Natural killer cell treated with Interleukin-12 subunit alpha and Interleukin-12 subunit beta and Interleukin-15 and Interleukin-18, amount 100 ng/mL, for 72 hours (primary cell): ENCODE measurements at regions not wholly inside any gene's neighbourhood (a gene's known extent, or its start where the extent isn't known, plus 50 kb on each side); places are given as distances from the start of the nearest gene placed in this dataset.
A peak's percentile ranks its signal among the peaks of the same experiment; 100 is the strongest.
"Not testable (repeated sequence)": the region's sequence is repeated elsewhere in the genome, so short reads cannot be mapped to it uniquely, and the experiment has no call there.

Experiments used
- ATAC-seq, 2 donors: fragments of 150-1000 bp; cut with Tn5 transposase in 1 of 2; sonication (Bioruptor Pico), chemical (Tn5 transposase) in 1 of 2; 2 replicates each; pipeline ENCODE4 v1.10.0; 2021
- DNase-seq: peaks from one replicate; pipeline ENCODE4 v3.0.0; 2022; ENCODE audit warnings: low spot score
- H3K27ac Mint-ChIP-seq, 2 donors: 1 replicate in 1 of 2; 2 replicates in 1 of 2; pipeline ENCODE4 v1.8.0; 2022; ENCODE audit warnings: mixed read lengths in 2 of 2, mild to moderate bottlenecking in 1 of 2, moderate library complexity in 1 of 2
- H3K27me3 Mint-ChIP-seq, 2 donors: 1 replicate in 1 of 2; 2 replicates in 1 of 2; pipeline ENCODE4 v1.8.0; 2022; ENCODE audit warnings: mixed read lengths in 2 of 2
- H3K36me3 Mint-ChIP-seq: one replicate; pipeline ENCODE4 v1.8.0; 2022; ENCODE audit warnings: mixed read lengths
- H3K4me1 Mint-ChIP-seq, 2 donors: 1 replicate in 1 of 2; 2 replicates in 1 of 2; pipeline ENCODE4 v1.8.0; 2022; ENCODE audit warnings: low read depth in 2 of 2, mixed read lengths in 2 of 2, mild to moderate bottlenecking in 1 of 2
- H3K4me3 Mint-ChIP-seq: one replicate; pipeline ENCODE4 v1.8.0; 2022; ENCODE audit warnings: mixed read lengths
- H3K9me3 Mint-ChIP-seq: 2 replicates; pipeline ENCODE4 v1.8.0; 2022; ENCODE audit warnings: mixed read lengths

- Mint-ChIP-seq H3K36me3 (no peaks in the 10 kb centered on the region), H3K27me3 (no peaks in the 10 kb centered on the region), H3K4me1 (peaks cover 15 to 19% of the 10 kb centered on the region in 2 donors), H3K27ac (no peak overlapping the region), H3K4me3 (no peak overlapping the region), H3K9me3 (no peaks in the 10 kb centered on the region)
- ATAC-seq (peak in 1 of 2 donors; percentile 18), DNase-seq (no peak)
Observed at GRCh38 chr21:36207577-36208320, 51.1 kb downstream of the DOP1B start.

DNA sequence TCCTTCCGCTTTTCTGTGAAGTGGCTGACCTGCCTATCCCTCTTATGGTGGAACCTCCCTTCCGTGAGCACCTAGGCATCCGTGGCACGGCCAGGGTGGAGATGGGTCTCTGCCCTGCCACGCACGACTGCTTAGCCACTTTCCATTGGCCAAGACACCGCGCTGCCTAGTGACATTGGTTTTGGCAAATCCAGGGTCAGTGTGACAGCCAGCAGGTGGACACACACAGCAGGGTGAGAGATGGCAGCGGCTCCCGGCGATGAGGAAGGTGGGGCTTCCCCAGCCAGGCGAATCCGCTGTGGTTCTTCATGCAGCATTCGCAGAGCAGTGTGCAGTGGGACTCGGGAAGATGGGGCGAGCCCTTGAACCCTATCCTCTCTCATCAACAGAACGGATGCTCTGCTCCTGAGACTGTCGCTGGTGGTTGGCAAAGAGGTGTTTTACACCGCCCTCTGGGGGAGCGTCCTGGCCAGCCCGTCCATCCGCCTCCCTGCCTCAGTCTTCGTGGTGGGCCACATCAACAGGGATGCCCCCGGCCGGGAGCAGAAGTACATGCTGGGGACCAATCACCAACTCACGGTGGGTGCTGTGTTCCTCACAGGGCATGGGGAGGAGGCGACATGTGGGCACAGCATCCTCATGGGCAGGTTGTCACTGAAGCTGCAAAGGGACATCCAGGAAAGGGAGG lies 51.8 kb downstream of the DOP1B start:
- Mint-ChIP-seq H3K4me3 (no peak overlapping the region), H3K36me3 (no peaks in the 10 kb centered on the region), H3K27me3 (no peaks in the 10 kb centered on the region), H3K4me1 (peaks cover 8 to 16% of the 10 kb centered on the region in 2 donors), H3K9me3 (no peaks in the 10 kb centered on the region), H3K27ac (no peak overlapping the region)
- ATAC-seq (no peak), DNase-seq (no peak)

GRCh38 chr21:36209626-36210171 lies 53.1 kb downstream of the DOP1B start:
- Mint-ChIP-seq H3K27ac (no peak overlapping the region), H3K4me1 (peaks cover 8 to 13% of the 10 kb centered on the region in 2 donors), H3K4me3 (no peak overlapping the region), H3K27me3 (no peaks in the 10 kb centered on the region), H3K36me3 (no peaks in the 10 kb centered on the region), H3K9me3 (no peaks in the 10 kb centered on the region)
- no peak for ATAC-seq
- DNase-seq, result no peak

DNA sequence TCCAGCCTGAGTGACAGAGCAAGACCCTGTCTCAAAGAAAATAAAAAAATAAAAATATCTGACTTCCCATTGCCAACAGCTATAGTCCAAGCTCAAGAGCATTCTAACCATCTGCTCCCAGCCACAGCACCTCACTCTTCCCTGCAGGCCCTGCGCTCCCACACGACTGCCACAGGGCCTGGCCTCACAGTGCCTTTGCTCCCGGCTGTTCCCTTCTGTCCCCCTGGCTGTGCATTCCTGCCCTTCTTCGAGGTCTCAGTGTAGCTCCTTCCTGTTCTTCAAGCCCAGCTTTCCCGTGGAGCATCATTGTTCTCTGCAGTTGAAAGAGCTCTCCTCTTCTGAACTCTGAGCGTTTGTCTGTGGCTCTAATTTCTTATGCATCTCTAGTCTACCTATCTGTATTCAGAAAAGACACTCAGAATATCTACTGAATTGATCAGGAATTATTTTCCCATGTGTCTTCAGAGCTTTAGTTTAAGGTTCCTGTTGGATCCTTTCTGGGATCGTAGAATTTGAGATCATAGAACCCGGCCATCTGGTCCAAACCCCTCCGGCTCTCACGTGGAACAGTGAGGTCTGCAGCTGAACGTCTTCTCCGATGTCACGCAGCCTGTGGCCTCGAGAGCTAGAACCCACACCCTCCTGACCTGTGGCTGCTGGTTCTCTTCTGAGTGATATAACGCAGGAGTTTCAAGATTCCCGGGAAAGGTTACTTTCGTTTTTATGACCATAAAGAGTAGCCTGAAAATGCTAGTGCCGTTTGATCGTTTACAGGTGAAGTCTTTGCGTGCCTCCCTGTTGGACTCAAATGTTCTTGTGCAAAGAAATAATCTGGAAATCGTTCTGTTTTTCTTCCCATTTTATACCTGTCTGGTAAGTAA lies 54.4 kb downstream of the DOP1B start:
- DNase-seq (no peak), ATAC-seq (no peak)
- H3K27ac Mint-ChIP-seq, result no peak overlapping the region
- H3K27me3 Mint-ChIP-seq, result no peaks in the 10 kb centered on the region
- H3K4me3 Mint-ChIP-seq, result no peak overlapping the region
- no peaks in the 10 kb centered on the region for H3K36me3 Mint-ChIP-seq
- H3K4me1 Mint-ChIP-seq, result peaks cover 8 to 10% of the 10 kb centered on the region in 2 donors
- no peaks in the 10 kb centered on the region for H3K9me3 Mint-ChIP-seq

DNA sequence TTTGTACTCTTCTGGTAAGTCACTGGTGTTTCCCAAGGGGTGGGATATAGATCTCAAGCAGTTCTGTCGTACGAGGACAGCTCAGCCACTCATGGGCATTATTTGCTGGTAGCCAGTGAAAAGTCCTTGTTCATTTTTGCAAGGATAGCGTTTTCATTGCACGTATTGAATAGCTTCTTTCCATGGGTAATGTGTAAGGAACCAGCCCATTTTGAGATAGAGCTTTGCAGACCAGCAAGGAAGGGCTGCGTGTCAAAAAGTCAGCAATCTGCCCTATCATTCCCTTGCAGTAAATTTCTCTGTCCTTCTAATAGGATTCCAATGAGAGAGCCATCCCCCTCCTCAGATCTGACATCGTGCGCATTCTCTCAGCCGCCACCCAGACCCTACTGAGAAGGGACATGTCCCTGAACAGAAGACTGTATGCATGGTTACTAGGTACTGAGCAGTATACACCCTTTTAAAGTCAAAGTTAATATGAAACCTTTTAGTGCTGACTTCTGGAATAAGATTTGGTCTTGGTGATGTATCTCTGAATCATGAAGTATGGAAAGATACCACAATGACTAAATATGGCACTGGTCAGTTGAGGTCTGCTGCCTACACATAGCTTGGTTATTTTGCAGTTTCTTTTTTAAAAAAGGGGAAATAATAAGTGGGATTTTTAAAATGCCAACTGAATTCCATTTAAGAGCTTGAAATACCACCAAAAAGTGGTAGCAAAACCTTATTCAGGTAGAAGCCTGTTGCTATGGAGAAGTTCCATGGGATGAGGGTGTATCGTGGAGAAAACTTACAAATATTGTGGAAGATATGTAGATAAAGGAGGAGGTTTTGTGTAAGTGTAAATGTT lies 55.3 kb downstream of the DOP1B start:
- ATAC-seq, result no peak
- Mint-ChIP-seq H3K9me3 (no peaks in the 10 kb centered on the region), H3K36me3 (no peaks in the 10 kb centered on the region), H3K27ac (no peak overlapping the region), H3K4me3 (no peak overlapping the region), H3K27me3 (no peaks in the 10 kb centered on the region), H3K4me1 (peaks cover 8 to 10% of the 10 kb centered on the region in 2 donors)
- no peak for DNase-seq

DNA sequence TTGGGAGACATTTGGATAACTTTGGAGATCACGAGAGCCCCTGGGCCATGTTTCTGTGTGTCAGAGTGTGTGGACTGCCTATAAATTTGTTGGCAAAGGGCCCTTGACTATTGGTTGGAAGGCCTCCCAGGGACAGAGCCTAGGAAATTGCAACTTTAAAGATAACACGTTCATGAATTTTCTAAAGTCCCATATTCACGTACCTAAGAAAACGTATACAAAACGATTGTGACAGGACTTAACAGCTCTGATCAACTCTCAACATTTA lies 55.8 kb downstream of the DOP1B start:
- DNase-seq (no peak), ATAC-seq (no peak)
- Mint-ChIP-seq H3K9me3 (no peaks in the 10 kb centered on the region), H3K4me3 (no peak overlapping the region), H3K4me1 (peaks cover 8 to 9% of the 10 kb centered on the region in 2 donors), H3K27ac (no peak overlapping the region), H3K36me3 (no peaks in the 10 kb centered on the region), H3K27me3 (no peaks in the 10 kb centered on the region)

DNA sequence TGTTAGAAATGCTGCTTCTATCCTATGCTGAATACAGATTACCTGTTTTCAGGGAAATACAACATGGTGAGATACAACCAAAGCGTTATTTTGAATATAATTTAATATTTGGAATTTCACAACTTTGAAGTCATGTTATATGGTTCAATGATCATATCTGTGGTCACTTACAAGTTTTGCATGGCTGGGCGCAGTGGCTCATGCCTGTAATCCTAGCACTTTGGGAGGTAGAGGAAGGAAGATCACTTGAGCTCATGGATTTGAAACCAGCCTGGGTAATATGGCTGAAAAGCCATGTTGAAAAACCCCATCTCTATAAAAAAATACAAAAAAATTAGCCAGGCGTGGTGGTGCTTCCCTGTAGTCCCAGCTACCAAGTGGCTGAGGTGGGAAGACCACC lies 57.9 kb downstream of the DOP1B start:
- Mint-ChIP-seq H3K9me3 (no peaks in the 10 kb centered on the region), H3K4me1 (peaks cover 4 to 5% of the 10 kb centered on the region in 2 donors), H3K36me3 (peaks cover 3% of the 10 kb centered on the region), H3K4me3 (no peak overlapping the region), H3K27me3 (no peaks in the 10 kb centered on the region), H3K27ac (no peak overlapping the region)
- DNase-seq (no peak), ATAC-seq (no peak)

DNA sequence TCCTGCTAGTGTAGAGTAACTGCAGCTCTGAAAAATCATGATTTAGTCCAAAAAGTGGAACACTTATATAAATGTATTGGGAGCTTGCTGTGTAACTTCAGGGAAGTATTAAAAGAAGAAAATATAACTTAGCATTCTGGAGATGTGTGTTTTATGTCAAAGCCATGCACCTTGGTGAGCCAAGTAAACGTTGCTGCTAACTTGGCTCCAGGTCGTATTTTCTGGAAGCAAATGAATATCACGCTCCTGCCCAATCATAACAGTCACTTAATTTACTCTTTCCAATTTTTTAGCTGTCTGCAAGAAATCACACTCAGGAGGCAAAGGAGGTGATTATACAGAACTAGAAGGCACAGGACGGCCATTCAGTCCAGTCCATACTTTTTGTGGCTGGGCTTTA lies 61.1 kb downstream of the DOP1B start:
- no peak overlapping the region for H3K4me3 Mint-ChIP-seq
- no peaks in the 10 kb centered on the region for H3K4me1 Mint-ChIP-seq
- DNase-seq (no peak), ATAC-seq (no peak)
- H3K27me3 Mint-ChIP-seq, result no peaks in the 10 kb centered on the region
- H3K9me3 Mint-ChIP-seq, result no peaks in the 10 kb centered on the region
- H3K36me3 Mint-ChIP-seq, result peaks cover 5% of the 10 kb centered on the region
- no peak overlapping the region for H3K27ac Mint-ChIP-seq

DNA sequence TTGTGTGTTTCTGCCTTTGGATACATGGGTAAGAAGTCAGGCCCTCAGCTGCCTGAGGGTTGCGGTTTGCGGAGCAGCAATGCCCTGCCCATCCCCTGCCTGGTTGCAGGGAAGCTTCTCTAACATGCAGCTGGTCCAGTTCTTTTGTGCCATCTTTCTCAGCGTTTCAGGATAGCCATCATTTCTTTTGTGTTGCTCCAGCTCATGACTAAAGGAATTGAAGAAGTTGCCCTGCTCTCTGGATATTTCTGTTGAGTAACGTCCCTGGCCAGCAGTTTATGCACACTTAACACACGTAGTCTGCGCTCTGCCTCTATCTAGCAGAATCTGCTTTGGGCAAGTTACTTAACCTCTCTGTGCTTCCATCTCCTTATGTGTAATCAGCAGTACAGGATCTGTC lies 62.1 kb downstream of the DOP1B start:
- ATAC-seq (no peak), DNase-seq (no peak)
- Mint-ChIP-seq H3K36me3 (peaks cover 5% of the 10 kb centered on the region), H3K4me3 (no peak overlapping the region), H3K27ac (no peak overlapping the region), H3K9me3 (no peaks in the 10 kb centered on the region), H3K4me1 (no peaks in the 10 kb centered on the region), H3K27me3 (no peaks in the 10 kb centered on the region)

GRCh38 chr21:36223451-36223850 lies 66.8 kb downstream of the DOP1B start:
- Mint-ChIP-seq H3K27ac (no peak overlapping the region), H3K9me3 (no peaks in the 10 kb centered on the region), H3K4me1 (no peaks in the 10 kb centered on the region), H3K4me3 (no peak overlapping the region), H3K27me3 (no peaks in the 10 kb centered on the region), H3K36me3 (peaks cover 5% of the 10 kb centered on the region)
- no peak for ATAC-seq
- DNase-seq, result no peak

- no peaks in the 10 kb centered on the region for H3K27me3 Mint-ChIP-seq
- ATAC-seq (no peak), DNase-seq (no peak)
- no peaks in the 10 kb centered on the region for H3K9me3 Mint-ChIP-seq
- no peaks in the 10 kb centered on the region for H3K36me3 Mint-ChIP-seq
- H3K4me3 Mint-ChIP-seq, result no peak overlapping the region
- H3K4me1 Mint-ChIP-seq, result peaks cover 2 to 4% of the 10 kb centered on the region in 2 donors
- no peak overlapping the region for H3K27ac Mint-ChIP-seq
Observed at GRCh38 chr21:36229181-36229580, 72.6 kb downstream of the DOP1B start.

DNA sequence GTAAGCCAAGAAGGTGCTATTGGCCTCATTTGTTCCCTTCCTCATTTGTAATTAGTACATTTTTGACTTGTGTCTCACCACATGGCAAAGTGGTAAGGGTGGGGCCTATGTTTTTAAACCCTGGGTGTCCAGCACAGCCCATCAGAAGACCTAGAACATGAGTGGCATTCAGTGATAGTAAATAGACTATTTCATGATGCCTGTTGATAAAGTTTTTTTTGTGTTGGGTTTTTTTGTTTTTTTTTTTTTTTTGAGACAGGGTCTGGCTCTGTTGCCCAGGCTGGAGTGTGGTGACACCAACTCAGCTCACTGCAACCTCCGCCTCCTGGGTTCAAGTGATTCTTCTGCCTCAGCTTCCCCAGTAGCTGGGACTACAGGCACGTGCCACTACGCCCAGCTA lies 74.8 kb downstream of the DOP1B start:
- DNase-seq, H3K27me3 Mint-ChIP-seq, H3K4me3 Mint-ChIP-seq, H3K4me1 Mint-ChIP-seq, H3K36me3 Mint-ChIP-seq, H3K9me3 Mint-ChIP-seq, ATAC-seq, H3K27ac Mint-ChIP-seq: not testable (repeated sequence)

DNA sequence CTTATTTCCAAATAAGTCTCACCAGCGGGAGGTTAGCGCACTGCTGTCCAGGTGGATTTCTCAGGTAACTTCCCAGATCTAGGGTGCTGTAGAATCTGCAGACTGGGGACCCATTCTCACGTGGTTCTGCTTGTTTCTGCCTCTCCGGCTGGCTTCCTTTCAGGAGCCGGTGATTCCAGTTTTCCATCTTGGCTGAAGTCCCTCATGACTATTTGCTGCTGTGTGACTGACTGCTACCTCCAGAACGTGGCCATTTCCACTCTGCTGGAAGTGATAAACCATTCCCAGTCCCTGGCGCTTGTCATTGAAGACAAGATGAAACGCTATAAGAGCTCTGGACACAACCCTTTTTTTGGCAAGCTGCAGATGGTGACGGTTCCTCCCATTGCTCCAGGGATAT lies 76.0 kb downstream of the DOP1B start:
- H3K9me3 Mint-ChIP-seq, result no peaks in the 10 kb centered on the region
- H3K36me3 Mint-ChIP-seq, result no peaks in the 10 kb centered on the region
- H3K27me3 Mint-ChIP-seq, result no peaks in the 10 kb centered on the region

More for the DNA sequence above, 76.0 kb downstream of the DOP1B start:
- Mint-ChIP-seq H3K4me3 (no peak overlapping the region), H3K27ac (no peak overlapping the region), H3K4me1 (peaks cover 3 to 6% of the 10 kb centered on the region in 2 donors)
- DNase-seq (no peak), ATAC-seq (no peak)
